ENCODE measurements at regions not wholly inside any gene's neighbourhood (a gene's known extent, or its start where the extent isn't known, plus 50 kb on each side); places are given as distances from the start of the nearest gene placed in this dataset.

DNA sequence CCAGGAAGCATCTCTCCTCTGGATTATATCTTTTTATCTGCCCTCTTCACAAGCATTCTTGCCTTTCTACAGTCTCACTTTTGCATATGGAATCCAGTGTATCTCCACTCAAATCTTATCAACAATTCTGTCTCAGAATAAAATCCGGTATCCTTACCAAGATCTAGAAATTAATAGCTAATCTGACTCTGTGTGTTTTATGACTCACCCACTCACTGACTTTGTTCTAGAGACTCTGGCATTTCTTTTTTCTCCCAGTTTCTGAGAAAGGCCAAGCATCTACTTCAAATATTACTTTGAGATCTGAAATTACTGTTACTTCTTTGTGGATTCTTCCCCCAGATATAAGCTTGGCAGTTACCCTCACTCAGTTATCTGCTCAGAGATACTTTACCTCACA lies 913.5 kb upstream of the ATXN8OS start:
- no peaks in the 10 kb centered on the region for H3K27me3 ChIP-seq (ENCODE audit: control insufficient read depth, insufficient read depth, low read length)
- H3K27ac ChIP-seq (ENCODE audit: low read depth, low read length) = no peak overlapping the region
- no peak overlapping the region for H3K9ac ChIP-seq (ENCODE audit: low read depth, low read length)
- H3K4me3 ChIP-seq (ENCODE audit: low read depth, low read length) = no peak overlapping the region
- no peaks in the 10 kb centered on the region for H3K36me3 ChIP-seq (ENCODE audit: control insufficient read depth, insufficient read depth, low read length)
- H3K9me3 ChIP-seq (ENCODE audit: control insufficient read depth, insufficient read depth, low read length) = no peaks in the 10 kb centered on the region
- H3K4me1 ChIP-seq (ENCODE audit: control insufficient read depth, insufficient read depth, low read length) = peaks cover 34% of the 10 kb centered on the region

DNA sequence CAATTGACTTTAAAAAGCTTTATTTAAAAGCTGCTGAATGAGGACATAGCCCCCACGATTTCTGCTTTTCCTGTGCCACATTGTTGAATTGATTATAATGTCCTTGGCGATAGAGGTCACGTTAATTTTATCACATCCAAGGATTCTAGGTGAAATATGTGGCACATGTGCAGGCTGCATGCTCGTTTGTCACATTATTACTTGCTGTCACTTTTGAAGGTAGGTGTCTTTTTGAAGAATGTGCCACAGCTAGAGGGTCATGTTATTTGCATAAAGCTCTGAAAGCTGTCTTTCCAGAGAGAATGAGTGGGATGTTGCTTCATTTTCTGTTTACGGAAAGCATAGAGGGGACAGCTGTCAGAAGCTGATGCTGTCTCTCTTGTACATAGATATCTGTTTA lies 927.6 kb upstream of the ATXN8OS start:
- H3K9me3 ChIP-seq (ENCODE audit: control insufficient read depth, insufficient read depth, low read length) = no peaks in the 10 kb centered on the region
- no peak overlapping the region for H3K9ac ChIP-seq (ENCODE audit: low read depth, low read length)
- no peaks in the 10 kb centered on the region for H3K27me3 ChIP-seq (ENCODE audit: control insufficient read depth, insufficient read depth, low read length)
- H3K4me3 ChIP-seq (ENCODE audit: low read depth, low read length) = no peak overlapping the region
- H3K36me3 ChIP-seq (ENCODE audit: control insufficient read depth, insufficient read depth, low read length) = no peaks in the 10 kb centered on the region
- peaks cover 10% of the 10 kb centered on the region; the same call in 1 of the 2 replicates for H3K4me1 ChIP-seq (ENCODE audit: control insufficient read depth, insufficient read depth, low read length)
- H3K27ac ChIP-seq (ENCODE audit: low read depth, low read length) = no peak overlapping the region

DNA sequence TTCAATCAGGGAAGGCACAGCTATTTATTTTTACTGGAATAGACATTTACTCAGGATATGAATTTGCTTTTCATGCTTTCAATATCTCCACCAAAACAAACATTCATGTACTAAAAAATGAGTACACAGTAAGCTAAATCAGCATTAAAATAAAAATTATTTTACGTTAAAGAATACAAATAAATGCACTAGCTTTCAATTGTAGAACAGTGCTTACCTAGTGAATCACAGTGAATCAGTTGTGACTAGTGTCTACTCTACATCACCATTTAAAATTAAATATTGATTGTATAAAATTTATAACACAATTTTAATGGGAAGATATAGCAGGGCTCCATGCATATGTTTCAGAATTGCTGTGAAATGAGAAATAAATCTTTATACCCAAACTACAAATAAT lies 929.6 kb upstream of the ATXN8OS start:
- Histone ChIP-seq H3K4me1 (ENCODE audit: control insufficient read depth, insufficient read depth, low read length) (peaks cover 21% of the 10 kb centered on the region; the same call in 1 of the 2 replicates), H3K36me3 (ENCODE audit: control insufficient read depth, insufficient read depth, low read length) (no peaks in the 10 kb centered on the region), H3K9ac (ENCODE audit: low read depth, low read length) (no peak overlapping the region), H3K27me3 (ENCODE audit: control insufficient read depth, insufficient read depth, low read length) (no peaks in the 10 kb centered on the region), H3K9me3 (ENCODE audit: control insufficient read depth, insufficient read depth, low read length) (no peaks in the 10 kb centered on the region), H3K27ac (ENCODE audit: low read depth, low read length) (no peak overlapping the region), H3K4me3 (ENCODE audit: low read depth, low read length) (no peak overlapping the region)

DNA sequence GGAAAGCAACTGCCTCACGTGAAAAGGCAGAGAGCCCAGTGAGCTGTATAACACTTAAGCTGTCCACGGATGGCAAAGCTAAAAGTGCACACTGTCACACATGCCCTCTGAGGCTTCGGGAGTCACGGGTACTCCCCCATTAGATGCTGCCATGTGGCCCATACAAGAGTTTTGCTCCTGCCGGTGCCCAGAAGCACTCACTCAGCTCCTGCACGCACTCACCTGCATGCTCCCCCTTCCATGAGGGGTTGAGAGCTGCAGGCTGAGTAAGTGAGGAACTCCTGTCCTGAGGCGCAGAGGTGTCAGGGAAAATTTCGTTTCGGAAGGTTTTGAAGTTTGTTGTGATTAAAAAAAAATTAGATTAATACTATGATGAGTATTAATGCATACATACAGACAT lies 939.2 kb upstream of the ATXN8OS start:
- no peak overlapping the region for H3K4me3 ChIP-seq (ENCODE audit: low read depth, low read length)
- no peaks in the 10 kb centered on the region for H3K36me3 ChIP-seq (ENCODE audit: control insufficient read depth, insufficient read depth, low read length)
- peaks cover 2% of the 10 kb centered on the region; the same call in 1 of the 2 replicates for H3K4me1 ChIP-seq (ENCODE audit: control insufficient read depth, insufficient read depth, low read length)
- no peak overlapping the region for H3K9ac ChIP-seq (ENCODE audit: low read depth, low read length)
- no peak overlapping the region for H3K27ac ChIP-seq (ENCODE audit: low read depth, low read length)
- peaks cover 5% of the 10 kb centered on the region; the same call in 1 of the 2 replicates for H3K9me3 ChIP-seq (ENCODE audit: control insufficient read depth, insufficient read depth, low read length)
- H3K27me3 ChIP-seq (ENCODE audit: control insufficient read depth, insufficient read depth, low read length) = no peaks in the 10 kb centered on the region

GRCh38 chr13:69155136-69155535 lies 952.5 kb upstream of the ATXN8OS start:
- H3K4me1 ChIP-seq (ENCODE audit: control insufficient read depth, insufficient read depth, low read length) = no peaks in the 10 kb centered on the region
- H3K27me3 ChIP-seq (ENCODE audit: control insufficient read depth, insufficient read depth, low read length) = no peaks in the 10 kb centered on the region
- H3K36me3 ChIP-seq (ENCODE audit: control insufficient read depth, insufficient read depth, low read length) = no peaks in the 10 kb centered on the region
- no peak overlapping the region for H3K9ac ChIP-seq (ENCODE audit: low read depth, low read length)
- no peaks in the 10 kb centered on the region for H3K9me3 ChIP-seq (ENCODE audit: control insufficient read depth, insufficient read depth, low read length)
- no peak overlapping the region for H3K4me3 ChIP-seq (ENCODE audit: low read depth, low read length)
- no peak overlapping the region for H3K27ac ChIP-seq (ENCODE audit: low read depth, low read length)

DNA sequence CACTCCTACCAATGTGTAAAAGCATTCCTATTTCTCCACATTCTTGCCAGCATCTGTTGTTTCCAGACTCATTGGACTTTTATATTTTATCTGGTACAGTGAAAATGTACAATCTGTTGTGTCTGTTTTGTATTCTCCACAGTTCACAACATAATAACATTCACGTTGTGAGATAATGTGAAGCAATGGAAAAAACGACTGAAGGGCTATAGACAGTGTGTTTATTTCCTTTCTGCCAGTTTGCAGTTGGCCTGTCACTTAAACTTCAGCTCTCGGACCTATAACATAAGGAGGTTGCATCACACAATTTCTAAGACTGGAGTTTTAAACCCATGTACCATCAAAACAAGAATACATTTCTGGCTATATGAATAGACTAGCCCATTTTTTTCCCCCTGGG lies 965.5 kb upstream of the ATXN8OS start:
- Histone ChIP-seq H3K4me1 (ENCODE audit: control insufficient read depth, insufficient read depth, low read length) (no peaks in the 10 kb centered on the region), H3K27ac (ENCODE audit: low read depth, low read length) (no peak overlapping the region), H3K4me3 (ENCODE audit: low read depth, low read length) (no peak overlapping the region), H3K27me3 (ENCODE audit: control insufficient read depth, insufficient read depth, low read length) (no peaks in the 10 kb centered on the region), H3K9ac (ENCODE audit: low read depth, low read length) (no peak overlapping the region), H3K9me3 (ENCODE audit: control insufficient read depth, insufficient read depth, low read length) (no peaks in the 10 kb centered on the region), H3K36me3 (ENCODE audit: control insufficient read depth, insufficient read depth, low read length) (no peaks in the 10 kb centered on the region)

DNA sequence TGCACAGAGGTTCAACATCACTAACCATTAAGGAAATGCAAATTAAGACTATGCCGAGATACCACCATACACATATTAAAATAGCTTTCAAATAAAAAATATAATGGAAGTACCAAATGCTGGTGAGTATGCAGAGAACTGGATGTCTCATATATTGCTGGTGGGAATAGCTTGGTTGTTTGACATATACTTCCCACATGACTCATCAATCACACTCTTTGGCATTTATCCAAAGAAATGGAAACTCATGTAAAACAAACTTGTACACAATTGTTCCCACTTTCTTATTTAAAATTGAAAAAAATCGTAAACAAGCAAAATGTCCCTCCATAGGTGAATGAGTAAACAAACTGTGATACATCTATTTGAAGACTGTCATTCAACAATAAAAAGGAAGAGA lies 982.6 kb upstream of the ATXN8OS start:
- Histone ChIP-seq H3K36me3 (ENCODE audit: control insufficient read depth, insufficient read depth, low read length) (no peaks in the 10 kb centered on the region), H3K9me3 (ENCODE audit: control insufficient read depth, insufficient read depth, low read length) (no peaks in the 10 kb centered on the region), H3K27ac (ENCODE audit: low read depth, low read length) (no peak overlapping the region), H3K4me1 (ENCODE audit: control insufficient read depth, insufficient read depth, low read length) (peaks cover 12% of the 10 kb centered on the region; the same call in 1 of the 2 replicates), H3K9ac (ENCODE audit: low read depth, low read length) (no peak overlapping the region), H3K27me3 (ENCODE audit: control insufficient read depth, insufficient read depth, low read length) (no peaks in the 10 kb centered on the region), H3K4me3 (ENCODE audit: low read depth, low read length) (no peak overlapping the region)

DNA sequence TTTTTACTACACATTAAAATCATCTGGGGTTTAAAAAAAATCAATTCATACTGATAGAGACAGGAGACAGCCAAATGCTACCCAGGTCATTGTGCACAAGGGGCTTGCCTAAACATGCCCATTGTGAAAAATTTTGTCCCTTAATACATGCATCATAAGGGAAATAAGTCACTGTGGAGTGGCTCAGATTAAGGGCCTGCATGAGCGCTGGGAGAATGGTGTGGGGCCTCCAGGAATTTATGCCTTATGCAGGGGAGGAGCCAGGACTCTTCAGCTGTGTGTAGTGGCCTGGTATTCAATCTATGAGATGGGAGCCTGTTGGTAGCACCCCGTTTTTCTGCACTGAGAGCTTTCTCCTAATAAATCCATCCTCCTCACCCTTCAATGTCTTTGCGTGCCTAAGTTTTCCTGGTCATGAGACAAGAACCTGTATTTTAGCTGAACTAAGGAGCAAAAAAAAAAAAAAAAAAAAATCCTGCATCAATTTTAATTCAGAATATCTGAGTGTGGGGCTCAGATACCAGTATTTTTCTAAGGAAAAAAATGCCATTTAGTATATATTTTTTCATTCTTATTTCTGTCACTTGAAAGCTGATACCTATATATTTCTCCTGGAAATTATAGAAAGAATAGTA lies 997.6 kb upstream of the ATXN8OS start:
- Histone ChIP-seq H3K36me3 (ENCODE audit: control insufficient read depth, insufficient read depth, low read length) (no peaks in the 10 kb centered on the region), H3K9me3 (ENCODE audit: control insufficient read depth, insufficient read depth, low read length) (peaks cover 13% of the 10 kb centered on the region), H3K27ac (ENCODE audit: low read depth, low read length) (no peak overlapping the region), H3K4me3 (ENCODE audit: low read depth, low read length) (no peak overlapping the region), H3K27me3 (ENCODE audit: control insufficient read depth, insufficient read depth, low read length) (no peaks in the 10 kb centered on the region), H3K9ac (ENCODE audit: low read depth, low read length) (no peak overlapping the region), H3K4me1 (ENCODE audit: control insufficient read depth, insufficient read depth, low read length) (no peaks in the 10 kb centered on the region)

GRCh38 chr13:69108486-69108885 lies 999.1 kb upstream of the ATXN8OS start:
- H3K27me3 ChIP-seq (ENCODE audit: control insufficient read depth, insufficient read depth, low read length) = no peaks in the 10 kb centered on the region
- H3K9ac ChIP-seq (ENCODE audit: low read depth, low read length) = no peak overlapping the region
- no peaks in the 10 kb centered on the region for H3K36me3 ChIP-seq (ENCODE audit: control insufficient read depth, insufficient read depth, low read length)

DNA sequence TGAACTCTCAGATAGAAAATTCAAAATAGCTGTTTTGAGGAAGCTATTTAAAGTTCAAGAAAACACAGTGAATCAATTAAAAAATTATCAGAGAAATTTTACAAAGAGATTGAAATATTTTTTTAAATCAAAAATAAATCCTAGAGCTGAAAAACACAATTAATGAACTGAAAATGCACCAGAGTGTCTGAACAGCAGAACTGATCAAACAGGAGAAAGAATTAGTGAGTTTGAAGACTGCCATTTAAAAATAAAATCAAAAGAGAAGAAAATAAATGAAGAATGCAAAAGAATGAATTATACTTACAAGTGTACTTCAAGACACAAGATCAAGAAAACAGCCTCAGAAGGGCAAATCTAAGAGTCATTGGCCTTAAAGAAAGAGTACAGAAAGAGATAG lies 1000.2 kb upstream of the ATXN8OS start:
- no peaks in the 10 kb centered on the region for H3K27me3 ChIP-seq (ENCODE audit: control insufficient read depth, insufficient read depth, low read length)
- H3K27ac ChIP-seq (ENCODE audit: low read depth, low read length) = no peak overlapping the region
- H3K9me3 ChIP-seq (ENCODE audit: control insufficient read depth, insufficient read depth, low read length) = peaks cover 13% of the 10 kb centered on the region
- no peaks in the 10 kb centered on the region for H3K4me1 ChIP-seq (ENCODE audit: control insufficient read depth, insufficient read depth, low read length)
- H3K36me3 ChIP-seq (ENCODE audit: control insufficient read depth, insufficient read depth, low read length) = no peaks in the 10 kb centered on the region
- no peak overlapping the region for H3K9ac ChIP-seq (ENCODE audit: low read depth, low read length)
- H3K4me3 ChIP-seq (ENCODE audit: low read depth, low read length) = no peak overlapping the region

More at GRCh38 chr13:69108486-69108885, 999.1 kb upstream of the ATXN8OS start:
- Histone ChIP-seq H3K4me3 (ENCODE audit: low read depth, low read length) (no peak overlapping the region), H3K9me3 (ENCODE audit: control insufficient read depth, insufficient read depth, low read length) (peaks cover 13% of the 10 kb centered on the region), H3K27ac (ENCODE audit: low read depth, low read length) (no peak overlapping the region), H3K4me1 (ENCODE audit: control insufficient read depth, insufficient read depth, low read length) (no peaks in the 10 kb centered on the region)

DNA sequence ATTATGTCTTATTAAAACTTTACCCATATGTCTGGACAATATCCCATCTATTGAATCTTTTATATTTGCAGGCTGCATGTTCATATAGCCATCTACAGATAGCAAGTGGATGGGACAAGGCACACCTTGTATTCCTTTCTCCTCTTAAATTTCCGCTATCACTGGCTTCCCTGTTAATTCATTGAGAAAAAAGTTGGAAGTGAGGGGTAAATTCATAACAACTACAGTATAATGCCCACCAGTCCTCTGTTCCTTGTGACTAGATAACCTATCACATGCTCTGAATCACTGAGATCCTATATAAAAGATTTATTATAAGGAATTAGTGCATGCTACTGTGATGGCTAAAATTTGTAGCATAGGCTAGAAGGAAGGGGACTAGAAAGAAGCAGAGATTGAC lies 1005.8 kb upstream of the ATXN8OS start:
- H3K9ac ChIP-seq (ENCODE audit: low read depth, low read length) = no peak overlapping the region
- H3K36me3 ChIP-seq (ENCODE audit: control insufficient read depth, insufficient read depth, low read length) = no peaks in the 10 kb centered on the region
- H3K27me3 ChIP-seq (ENCODE audit: control insufficient read depth, insufficient read depth, low read length) = no peaks in the 10 kb centered on the region
- 0 out of 2 replicates have a peak, but pooled peaks cover 3% of the 10 kb centered on the region for H3K9me3 ChIP-seq (ENCODE audit: control insufficient read depth, insufficient read depth, low read length)
- no peak overlapping the region for H3K27ac ChIP-seq (ENCODE audit: low read depth, low read length)
- H3K4me1 ChIP-seq (ENCODE audit: control insufficient read depth, insufficient read depth, low read length) = no peaks in the 10 kb centered on the region
- H3K4me3 ChIP-seq (ENCODE audit: low read depth, low read length) = no peak overlapping the region

Data from HUES48 (cell line).